Type B pancreatic cell (in vitro differentiated cells): ENCODE measurements at regions not wholly inside any gene's neighbourhood (a gene's known extent, or its start where the extent isn't known, plus 50 kb on each side); places are given as distances from the start of the nearest gene placed in this dataset.
"Not testable (repeated sequence)": the region's sequence is repeated elsewhere in the genome, so short reads cannot be mapped to it uniquely, and the experiment has no call there.

Experiments used
- DNase-seq: peaks from one replicate; pipeline ENCODE4 v3.0.0; 2021; ENCODE audit warnings: mixed read lengths; ENCODE audit not compliant: unreplicated experiment; ENCODE audit errors: extremely low spot score
- H3K27ac Mint-ChIP-seq: 2 replicates; pipeline ENCODE4 v1.8.0; 2021; ENCODE audit warnings: mild to moderate bottlenecking, mixed read lengths
- H3K27me3 Mint-ChIP-seq: 2 replicates; pipeline ENCODE4 v1.8.0; 2021; ENCODE audit warnings: mixed read lengths
- H3K36me3 Mint-ChIP-seq: 2 replicates; pipeline ENCODE4 v1.8.0; 2021; ENCODE audit warnings: mixed read lengths
- H3K4me1 Mint-ChIP-seq: one replicate; pipeline ENCODE4 v1.8.0; 2021; ENCODE audit warnings: mixed read lengths; ENCODE audit not compliant: unreplicated experiment
- H3K4me3 Mint-ChIP-seq: 2 replicates; pipeline ENCODE4 v1.8.0; 2021; ENCODE audit warnings: mild to moderate bottlenecking, mixed read lengths
- H3K9me3 Mint-ChIP-seq: 2 replicates; pipeline ENCODE4 v1.8.0; 2021; ENCODE audit warnings: mixed read lengths
- CTCF ChIP-seq: fragments of 200-600 bp; sonication (generic); conservative IDR thresholded peaks from 2 replicates; pipeline ENCODE4 v1.5.0; 2021; ENCODE audit warnings: antibody characterized with exemption, mild to moderate bottlenecking

GRCh38 chr20:47427746-47428145 lies 71.2 kb upstream of the ZMYND8 start:
- H3K27ac Mint-ChIP-seq = no peak overlapping the region
- peaks cover 4% of the 10 kb centered on the region for H3K4me1 Mint-ChIP-seq
- no peak for DNase-seq
- no peaks in the 10 kb centered on the region for H3K36me3 Mint-ChIP-seq
- H3K4me3 Mint-ChIP-seq = no peak overlapping the region
- H3K9me3 Mint-ChIP-seq = no peaks in the 10 kb centered on the region
- no peaks in the 10 kb centered on the region for H3K27me3 Mint-ChIP-seq
- no peak for TF ChIP-seq CTCF

DNA sequence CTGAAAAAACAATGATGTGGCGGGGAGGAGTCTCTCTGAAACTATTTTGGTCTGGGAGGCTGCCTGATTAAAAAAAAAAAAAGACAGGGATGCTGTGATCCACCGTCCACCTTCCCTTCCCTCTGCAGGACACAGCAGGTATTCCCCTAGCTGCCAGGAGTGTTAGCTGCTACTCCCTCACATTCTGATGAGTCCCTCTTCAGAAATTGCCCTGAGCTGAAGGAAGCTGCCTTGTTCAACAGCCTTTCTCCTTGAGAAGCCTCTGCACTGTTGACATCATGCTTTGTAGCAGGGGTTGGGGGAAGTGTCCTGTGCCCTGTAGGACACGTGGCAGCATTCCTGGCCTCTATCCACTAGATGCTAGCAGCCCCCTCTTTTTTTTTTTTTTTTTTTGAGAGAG lies 71.7 kb upstream of the ZMYND8 start:
- H3K9me3 Mint-ChIP-seq = no peaks in the 10 kb centered on the region

DNA sequence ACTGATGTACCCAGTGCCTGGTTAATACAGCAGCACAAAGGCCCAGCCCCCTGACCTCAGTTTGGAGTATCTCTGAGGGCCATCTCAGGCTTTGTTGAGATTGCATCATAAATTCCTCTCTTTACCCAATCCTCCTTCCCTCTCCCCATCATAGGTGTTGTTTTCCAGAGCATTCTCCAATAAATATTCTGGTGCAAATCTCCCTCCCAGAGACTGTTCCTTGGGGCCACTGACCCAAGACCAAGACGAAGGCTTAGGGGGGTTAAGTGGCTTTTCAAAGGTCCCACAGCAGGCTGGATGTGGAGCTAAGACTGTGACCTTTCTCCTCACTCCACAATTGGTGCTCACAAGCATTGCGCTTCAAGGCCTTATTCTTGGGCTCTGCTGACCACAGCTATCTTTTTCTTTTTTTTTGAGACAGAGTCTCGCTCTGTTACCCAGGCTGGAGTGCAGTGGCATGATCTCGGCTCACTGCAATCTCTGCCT lies 72.4 kb upstream of the ZMYND8 start:
- peaks cover 1% of the 10 kb centered on the region for H3K4me1 Mint-ChIP-seq
- no peaks in the 10 kb centered on the region for H3K9me3 Mint-ChIP-seq
- TF ChIP-seq CTCF = no peak
- H3K27me3 Mint-ChIP-seq = no peaks in the 10 kb centered on the region
- H3K27ac Mint-ChIP-seq = no peak overlapping the region
- DNase-seq = no peak
- no peaks in the 10 kb centered on the region for H3K36me3 Mint-ChIP-seq
- no peak overlapping the region for H3K4me3 Mint-ChIP-seq

More for the DNA sequence above, 71.7 kb upstream of the ZMYND8 start:
- no peak for TF ChIP-seq CTCF
- no peaks in the 10 kb centered on the region for H3K36me3 Mint-ChIP-seq
- H3K27me3 Mint-ChIP-seq = no peaks in the 10 kb centered on the region
- DNase-seq = no peak
- H3K27ac Mint-ChIP-seq = no peak overlapping the region
- no peak overlapping the region for H3K4me3 Mint-ChIP-seq
- peaks cover 4% of the 10 kb centered on the region for H3K4me1 Mint-ChIP-seq

GRCh38 chr20:47429409-47429808 lies 72.3 kb upstream of the NCOA3 start:
- no peaks in the 10 kb centered on the region for H3K9me3 Mint-ChIP-seq
- TF ChIP-seq CTCF = no peak
- H3K4me3 Mint-ChIP-seq = no peak overlapping the region
- H3K27me3 Mint-ChIP-seq = no peaks in the 10 kb centered on the region
- H3K4me1 Mint-ChIP-seq = peaks cover 3% of the 10 kb centered on the region
- DNase-seq = no peak
- no peaks in the 10 kb centered on the region for H3K36me3 Mint-ChIP-seq
- no peak overlapping the region for H3K27ac Mint-ChIP-seq

- Mint-ChIP-seq H3K27ac (no peak overlapping the region), H3K27me3 (no peaks in the 10 kb centered on the region), H3K36me3 (no peaks in the 10 kb centered on the region), H3K4me1 (peaks cover 3% of the 10 kb centered on the region), H3K9me3 (no peaks in the 10 kb centered on the region), H3K4me3 (no peak overlapping the region)
- DNase-seq = no peak
- no peak for TF ChIP-seq CTCF
Observed at GRCh38 chr20:47430862-47431588, 70.7 kb upstream of the NCOA3 start.

GRCh38 chr20:47432834-47433210 lies 68.9 kb upstream of the NCOA3 start:
- Mint-ChIP-seq H3K4me1 (peaks cover 3% of the 10 kb centered on the region), H3K27ac (no peak overlapping the region), H3K9me3 (no peaks in the 10 kb centered on the region), H3K4me3 (no peak overlapping the region), H3K27me3 (no peaks in the 10 kb centered on the region), H3K36me3 (no peaks in the 10 kb centered on the region)
- DNase-seq = no peak
- TF ChIP-seq CTCF = no peak

- H3K4me1 Mint-ChIP-seq, H3K4me3 Mint-ChIP-seq, DNase-seq, H3K36me3 Mint-ChIP-seq, H3K27me3 Mint-ChIP-seq, H3K27ac Mint-ChIP-seq, H3K9me3 Mint-ChIP-seq: not testable (repeated sequence)
Observed at GRCh38 chr20:47434128-47434779, 67.4 kb upstream of the NCOA3 start.
